Left ventricle myocardium superior (tissue), 1 donor: ENCODE measurements at regions not wholly inside any gene's neighbourhood (a gene's known extent, or its start where the extent isn't known, plus 50 kb on each side); places are given as distances from the start of the nearest gene placed in this dataset.
A peak's percentile ranks its signal among the peaks of the same experiment; 100 is the strongest.
"Not testable (repeated sequence)": the region's sequence is repeated elsewhere in the genome, so short reads cannot be mapped to it uniquely, and the experiment has no call there.

Experiments
- ATAC-seq: fragments of 200-7000 bp; cut with Tn5 transposase; one replicate; pipeline ENCODE4 v1.9.1; 2020; ENCODE audit warnings: mild to moderate bottlenecking, moderate library complexity
- DNase-seq: peaks from one replicate; pipeline ENCODE4 v3.0.0-alpha.2; 2020
- intact Hi-C: fragments of 100-400 bp; cut with micrococcal nuclease; formaldehyde crosslinking; loops from one replicate; pipeline ENCODE4 v1.11.0; 2022
- donor health status: DM: no; HTN: yes; CAD: no; lungs with severe emphysema.

DNA sequence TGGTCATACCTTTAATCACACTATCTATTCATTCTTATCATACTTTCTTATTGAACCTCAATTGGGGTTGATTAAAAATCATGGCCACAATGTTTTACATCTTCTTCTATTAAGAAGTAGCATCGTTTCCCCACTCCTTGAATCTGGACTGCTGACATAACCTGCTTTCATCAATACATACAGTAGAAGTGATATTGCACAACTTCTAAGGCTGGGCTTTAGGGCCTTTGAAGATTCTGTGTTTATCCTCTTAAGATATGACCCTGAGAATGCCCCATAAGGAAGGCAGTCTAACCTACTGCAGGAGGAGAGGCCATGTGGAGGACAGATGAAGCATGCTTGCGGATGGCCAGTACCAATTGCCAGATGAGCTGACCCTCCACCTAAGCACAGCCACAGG lies 1142.8 kb upstream of the SEL1L start:
- no peak for ATAC-seq
- DNase-seq, result no peak
- intact Hi-C loops, result no loop called here

DNA sequence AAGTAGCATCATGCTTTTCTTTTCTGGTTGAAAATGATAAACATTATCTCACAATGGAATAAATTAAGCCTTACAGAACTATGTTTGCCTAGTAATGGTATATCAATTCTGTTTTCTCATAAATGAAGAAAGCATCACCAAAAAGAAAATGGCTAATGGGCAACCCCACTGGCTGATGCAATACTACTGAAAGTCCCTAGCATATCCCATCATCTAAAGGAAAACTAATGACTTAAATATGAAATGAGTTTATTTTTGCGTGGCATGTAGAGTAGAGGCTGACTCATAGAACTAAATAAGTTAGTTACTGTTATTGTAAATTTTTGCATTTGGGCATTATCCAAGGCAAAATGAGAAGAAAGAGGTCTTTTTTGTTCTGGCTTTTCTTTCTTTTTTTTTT lies 1156.3 kb upstream of the SEL1L start:
- DNase-seq (no peak), ATAC-seq (no peak)
- intact Hi-C loops, result no loop called here

DNA sequence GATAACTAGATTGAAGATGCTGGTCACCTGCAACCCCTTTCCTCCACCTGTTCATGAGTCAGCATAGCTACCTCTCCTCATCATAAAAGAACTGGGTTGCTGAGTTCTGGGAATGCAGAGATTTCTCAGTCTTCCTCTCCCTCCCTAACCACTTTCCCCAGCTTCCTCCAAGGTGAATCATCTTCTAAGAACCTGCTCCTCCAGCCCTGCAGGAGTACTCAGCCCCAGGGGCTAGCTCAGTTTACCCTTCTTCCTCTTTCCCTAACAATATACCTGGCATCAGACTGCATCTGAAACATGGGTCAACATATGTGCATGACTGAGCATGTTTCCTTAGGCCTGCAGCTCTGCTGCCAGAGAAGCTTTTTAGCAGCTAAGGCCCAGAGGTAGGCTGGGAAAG lies 1157.5 kb upstream of the SEL1L start:
- DNase-seq, intact Hi-C loops, ATAC-seq: not testable (repeated sequence)

DNA sequence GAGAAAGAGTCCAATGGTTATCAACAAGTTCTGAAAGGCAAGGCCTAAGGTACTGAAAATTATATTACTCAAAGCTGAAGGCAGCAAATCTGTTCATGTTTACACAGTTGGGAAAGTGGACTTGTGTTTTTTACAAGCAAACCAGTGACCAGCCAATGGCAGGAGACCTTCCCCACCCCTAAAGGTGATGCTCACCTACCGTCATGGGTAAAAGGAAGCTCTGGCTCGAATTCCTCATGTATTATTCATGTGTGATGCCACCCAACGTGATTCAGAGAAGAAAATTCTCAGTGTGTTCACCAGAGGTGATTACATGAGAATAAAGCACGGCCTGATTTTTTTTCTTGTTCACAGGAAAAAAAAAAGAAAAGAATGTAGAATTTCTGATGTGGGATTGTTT lies 1161.2 kb upstream of the SEL1L start:
- intact Hi-C loops, result no loop called here
- DNase-seq, result no peak
- ATAC-seq, result no peak

DNA sequence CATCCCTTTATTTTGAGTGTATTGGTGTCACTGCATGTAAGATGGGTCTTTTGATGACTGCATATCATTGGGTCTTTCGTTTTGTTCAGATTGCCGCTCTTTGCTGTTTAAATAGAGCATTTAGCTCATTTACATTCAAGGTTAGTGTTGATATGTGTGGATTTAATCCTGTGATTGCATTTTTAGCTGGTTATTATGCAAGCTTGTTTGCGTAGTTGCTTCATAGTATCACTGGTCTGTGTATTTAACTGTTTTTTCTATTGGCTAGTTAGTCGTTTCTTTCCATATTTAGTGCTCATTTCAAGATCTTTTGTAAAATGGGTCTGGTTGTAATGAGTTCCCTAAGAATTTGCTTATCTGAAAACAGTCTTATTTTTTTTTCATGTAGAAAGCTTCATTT lies 1170.6 kb upstream of the SEL1L start:
- no peak for ATAC-seq
- no peak for DNase-seq
- intact Hi-C loops, result no loop called here

DNA sequence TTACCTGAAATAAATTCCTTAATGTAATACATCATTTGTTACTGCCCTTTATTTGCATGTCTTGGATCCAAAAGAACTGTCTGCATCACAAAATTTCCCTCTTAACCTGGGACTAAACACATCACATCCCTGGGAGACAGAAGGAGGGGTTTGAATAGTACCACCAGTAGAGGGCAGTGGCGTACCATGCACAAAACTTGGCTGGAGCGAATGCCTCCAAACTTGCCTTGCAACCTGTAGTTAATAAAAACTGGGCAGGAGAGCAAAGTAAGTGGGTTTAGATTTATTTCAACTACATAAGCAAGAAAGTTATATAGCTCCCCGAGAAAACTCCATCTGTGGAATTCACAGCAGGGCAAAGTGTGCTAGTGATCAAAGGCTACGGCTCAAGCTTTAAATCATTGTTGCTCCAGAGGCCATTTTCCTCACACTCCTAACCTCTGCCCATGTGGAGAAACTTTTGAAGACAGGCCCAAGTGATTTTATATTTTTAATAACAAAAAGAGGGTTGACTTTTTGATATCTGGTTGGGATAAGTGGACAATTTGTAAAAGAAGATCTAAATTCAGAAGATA lies 1176.7 kb upstream of the SEL1L start:
- DNase-seq (no peak), ATAC-seq (no peak)
- intact Hi-C loops, result no loop called here

DNA sequence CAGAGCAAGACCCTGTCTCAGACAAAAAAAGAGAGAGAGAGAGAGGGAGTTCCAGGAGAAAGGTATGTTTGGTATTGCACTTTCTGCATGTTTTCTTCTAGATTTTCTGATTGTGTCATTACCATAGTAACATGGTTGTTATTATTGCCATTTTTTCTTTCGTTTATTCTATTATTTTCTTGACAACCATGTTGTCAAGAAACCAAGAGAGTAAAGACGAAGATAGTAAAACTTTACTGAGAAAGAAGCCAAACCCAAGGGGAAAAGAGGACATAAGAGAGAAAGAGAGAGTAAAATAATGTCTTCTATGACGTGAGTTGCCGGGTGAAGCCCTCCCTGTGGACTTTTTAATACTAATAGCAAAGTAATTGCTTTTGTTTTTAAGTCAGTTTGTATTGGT lies 1186.0 kb upstream of the SEL1L start:
- intact Hi-C loops, result no loop called here
- ATAC-seq (no peak), DNase-seq (no peak)

DNA sequence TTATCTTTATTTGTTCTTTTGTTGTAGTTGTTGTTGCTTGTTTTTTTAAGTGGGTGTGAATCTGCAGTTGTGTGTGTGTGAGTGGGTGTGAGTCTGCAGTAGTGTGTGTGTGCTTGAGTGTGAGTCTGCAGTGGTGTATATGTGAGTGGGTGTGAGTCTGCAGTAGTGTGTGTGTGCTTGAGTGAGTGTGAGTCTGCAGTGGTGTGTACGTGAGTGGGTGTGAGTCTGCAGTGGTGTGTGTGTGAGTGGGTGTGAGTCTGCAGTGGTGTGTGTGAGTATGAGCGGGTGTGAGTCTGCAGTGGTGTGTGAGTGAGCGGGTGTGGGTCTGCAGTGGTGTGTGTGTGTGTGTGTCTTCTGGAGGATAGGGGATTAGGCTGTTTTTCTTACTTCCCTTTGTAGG lies 1186.8 kb upstream of the SEL1L start:
- no peak for ATAC-seq
- intact Hi-C loops, result no loop called here

DNA sequence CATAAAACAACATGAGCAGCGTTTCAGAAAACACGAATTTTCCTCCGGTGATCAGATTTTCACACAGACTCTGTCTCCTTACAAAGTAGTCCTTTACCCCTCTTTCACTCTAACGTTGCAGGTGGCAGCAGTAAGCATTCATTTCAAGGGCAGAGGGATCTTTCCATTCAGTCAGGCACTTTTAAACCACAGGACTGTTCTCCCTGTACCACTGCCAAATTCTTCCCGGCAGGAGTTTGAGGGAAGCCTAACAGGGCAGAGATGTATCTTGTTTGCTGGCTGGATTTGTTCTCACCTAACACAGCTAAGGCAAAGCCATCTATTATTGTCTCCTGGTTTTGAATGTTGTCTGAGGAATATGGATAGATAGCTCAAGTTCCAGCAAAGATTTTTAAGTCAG lies 1187.3 kb upstream of the SEL1L start:
- intact Hi-C loops, result no loop called here
- DNase-seq (no peak), ATAC-seq (peak; percentile 52)

More for the DNA sequence above, 1186.8 kb upstream of the SEL1L start:
- no peak for DNase-seq

DNA sequence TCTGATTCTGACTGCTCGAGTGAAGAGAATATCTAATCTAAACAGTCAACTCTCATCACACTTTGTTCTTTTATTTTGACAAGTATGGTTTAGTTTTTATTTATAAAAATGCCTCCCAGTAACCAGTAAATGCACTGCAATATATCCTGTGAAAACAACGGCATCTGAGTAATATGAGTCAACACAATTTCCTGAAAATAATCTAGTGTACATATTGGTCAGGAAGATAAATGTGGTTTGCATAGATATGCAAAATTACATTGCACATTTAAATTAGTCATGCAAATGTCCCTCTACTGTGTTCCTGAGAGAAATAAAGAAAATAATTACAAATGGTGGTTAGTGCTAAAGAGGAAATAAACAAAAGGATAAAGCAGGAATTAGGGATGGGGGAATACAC lies 1190.7 kb upstream of the SEL1L start:
- intact Hi-C loops, result no loop called here
- ATAC-seq, result no peak

DNA sequence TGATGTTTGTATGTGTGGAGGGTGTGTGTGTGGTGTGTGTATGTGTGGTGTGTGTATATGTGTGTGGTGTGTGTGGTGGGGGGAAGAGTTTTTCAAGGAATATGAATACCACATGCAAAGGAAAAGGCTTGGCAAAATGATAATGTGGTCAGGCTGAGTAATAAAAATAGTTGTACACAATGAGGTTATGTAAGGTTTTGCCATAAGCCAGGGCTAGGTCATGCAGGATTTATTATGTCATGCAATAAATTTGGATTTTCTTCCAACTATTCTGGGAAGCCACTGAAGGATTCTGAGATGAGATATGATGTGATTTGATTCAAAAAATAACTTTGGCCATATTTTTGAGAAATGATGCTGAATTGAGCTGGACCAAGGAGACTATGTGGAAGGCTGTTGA lies 1191.6 kb upstream of the SEL1L start:
- ATAC-seq (peak; percentile 38), DNase-seq (no peak)
- intact Hi-C loops, result no loop called here

More for the DNA sequence above, 1190.7 kb upstream of the SEL1L start:
- no peak for DNase-seq

DNA sequence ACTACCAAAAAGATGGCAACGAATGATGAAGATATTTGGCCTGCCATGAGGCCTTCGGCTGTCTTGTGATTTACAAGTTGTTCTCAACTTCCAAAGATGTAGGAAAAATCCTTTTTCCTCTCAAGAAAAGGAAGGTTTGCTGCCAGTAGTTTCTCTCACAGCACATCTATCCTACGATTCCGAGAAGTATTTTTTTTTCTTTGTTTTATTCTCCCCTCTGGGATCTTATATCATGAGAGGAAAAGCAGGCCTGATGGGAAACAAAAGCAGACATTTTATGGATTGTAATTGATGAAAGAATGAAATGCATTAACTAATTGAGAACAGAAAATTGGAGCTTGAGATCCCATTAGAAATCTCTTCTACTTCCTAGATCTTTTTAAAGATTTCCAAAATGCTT lies 1197.9 kb upstream of the SEL1L start:
- intact Hi-C loops, result no loop called here
- DNase-seq, result no peak
- ATAC-seq, result no peak

DNA sequence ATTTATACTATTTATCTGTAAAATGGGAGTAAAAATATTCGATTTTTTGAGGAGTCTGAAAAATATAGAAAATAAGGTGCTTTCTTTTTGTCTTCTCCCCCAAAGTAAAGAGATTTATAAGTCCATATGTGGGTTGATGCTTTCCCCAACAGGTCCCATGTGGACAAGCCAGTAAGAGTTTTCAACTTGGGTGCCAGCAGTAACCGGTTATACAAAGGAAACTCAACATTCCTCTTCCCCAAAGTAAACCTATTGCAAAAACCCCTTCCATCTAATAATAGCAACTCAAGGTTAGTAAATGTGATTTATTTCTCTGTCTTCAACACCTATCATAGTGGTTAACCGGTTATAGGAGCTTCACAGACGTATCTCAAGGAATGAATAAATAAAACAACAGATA lies 1206.9 kb upstream of the SEL1L start:
- ATAC-seq (no peak), DNase-seq (no peak)
- intact Hi-C loops, result no loop called here

DNA sequence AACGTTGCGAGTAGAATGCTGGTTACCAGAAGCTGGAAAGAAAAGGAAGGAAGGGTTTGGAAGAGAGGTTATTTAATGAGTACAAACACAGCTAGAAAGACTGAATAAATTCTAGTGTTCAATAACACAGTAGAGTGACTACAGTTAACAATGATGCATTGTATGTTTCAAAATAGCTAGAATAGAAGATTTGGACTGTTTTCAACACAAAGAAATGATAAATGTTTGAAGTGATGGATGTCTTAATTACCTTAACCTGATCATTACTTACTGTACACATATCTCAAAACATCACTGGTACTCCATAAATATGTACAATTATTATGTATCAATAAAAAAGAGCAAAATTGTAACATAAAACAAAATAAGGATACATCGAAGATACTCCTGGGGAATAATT lies 1221.8 kb upstream of the SEL1L start:
- no peak for ATAC-seq

DNA sequence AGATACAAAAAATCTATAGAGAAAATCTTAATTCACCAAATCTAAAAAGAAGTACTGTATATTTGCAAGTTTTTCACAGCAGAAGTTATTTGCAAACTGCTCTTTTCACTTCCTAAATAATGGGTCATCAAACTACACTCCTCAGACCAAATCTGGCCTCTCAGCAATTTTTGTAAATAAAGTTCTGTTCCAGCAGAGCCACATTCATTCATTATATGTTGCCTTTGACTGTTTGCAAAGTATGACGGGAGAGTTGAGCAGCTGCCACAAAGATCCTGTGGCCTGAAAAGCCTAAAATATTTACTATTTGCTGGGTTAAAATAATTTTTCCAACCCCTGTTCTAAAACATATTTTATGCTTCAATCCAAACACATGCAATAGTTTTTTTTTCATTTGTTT lies 1222.3 kb upstream of the SEL1L start:
- intact Hi-C loops, result no loop called here
- ATAC-seq (no peak), DNase-seq (no peak)

More for the DNA sequence above, 1221.8 kb upstream of the SEL1L start:
- no peak for DNase-seq
- intact Hi-C loops, result no loop called here

DNA sequence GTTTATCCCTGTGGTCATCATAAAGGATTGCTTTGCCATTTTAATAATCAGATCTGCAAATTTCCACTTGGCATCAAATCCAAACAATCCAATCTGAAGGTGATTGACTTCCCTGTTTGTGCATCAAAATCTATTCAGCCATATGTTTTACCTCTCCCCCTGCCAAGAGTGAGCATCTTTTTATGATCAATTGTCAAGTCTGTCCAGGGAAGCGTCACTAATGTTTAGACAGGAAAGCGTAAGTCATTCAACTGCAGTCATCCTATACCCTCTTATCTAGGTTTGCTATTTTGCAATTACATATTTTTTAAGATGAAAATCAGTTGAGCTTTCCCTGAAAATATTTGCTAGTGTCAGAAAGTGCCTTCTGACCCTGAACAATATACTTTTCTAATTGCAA lies 1224.1 kb upstream of the SEL1L start:
- intact Hi-C loops, result no loop called here
- DNase-seq (no peak), ATAC-seq (no peak)

DNA sequence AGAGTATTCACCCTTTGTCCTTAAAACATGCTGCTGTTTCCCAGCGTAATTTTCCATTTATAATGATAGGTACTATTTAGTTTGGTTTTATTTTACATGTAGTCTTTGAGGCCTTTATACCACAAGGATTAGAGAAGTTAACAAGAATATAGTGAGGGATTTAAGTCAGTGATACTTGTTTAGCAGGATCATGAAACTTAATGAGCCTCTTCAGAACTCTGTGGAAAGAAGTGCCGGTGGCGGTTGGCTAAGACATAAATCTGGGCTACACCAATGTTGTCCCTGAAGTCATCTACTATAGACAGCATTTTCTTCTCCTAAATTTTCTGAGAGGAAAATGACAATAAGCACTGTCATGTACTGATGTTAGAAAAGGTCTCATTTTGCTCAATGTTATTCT lies 1226.0 kb upstream of the SEL1L start:
- ATAC-seq, result no peak
- DNase-seq, result no peak
- intact Hi-C loops, result no loop called here

DNA sequence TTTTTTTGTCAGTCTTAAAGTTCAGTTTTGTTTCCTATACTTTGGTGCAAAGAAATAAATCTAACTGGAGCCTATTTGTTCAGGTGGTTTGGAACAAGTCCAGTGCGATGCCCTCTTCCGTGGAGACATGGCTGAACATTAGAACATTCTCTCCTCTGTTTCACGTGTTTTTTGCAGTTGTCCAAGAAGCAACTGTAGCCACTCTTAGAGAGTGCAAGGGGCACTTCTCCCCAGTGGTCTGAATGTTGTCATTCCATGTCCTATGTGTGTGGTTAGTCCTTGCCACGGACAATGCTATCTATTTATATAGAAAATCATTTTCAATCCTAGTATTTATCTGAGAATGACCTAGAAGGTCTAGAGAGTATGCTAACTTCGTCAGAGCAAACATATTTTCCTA lies 1232.5 kb upstream of the SEL1L start:
- intact Hi-C loops, result no loop called here
- DNase-seq, result no peak
- ATAC-seq, result no peak

DNA sequence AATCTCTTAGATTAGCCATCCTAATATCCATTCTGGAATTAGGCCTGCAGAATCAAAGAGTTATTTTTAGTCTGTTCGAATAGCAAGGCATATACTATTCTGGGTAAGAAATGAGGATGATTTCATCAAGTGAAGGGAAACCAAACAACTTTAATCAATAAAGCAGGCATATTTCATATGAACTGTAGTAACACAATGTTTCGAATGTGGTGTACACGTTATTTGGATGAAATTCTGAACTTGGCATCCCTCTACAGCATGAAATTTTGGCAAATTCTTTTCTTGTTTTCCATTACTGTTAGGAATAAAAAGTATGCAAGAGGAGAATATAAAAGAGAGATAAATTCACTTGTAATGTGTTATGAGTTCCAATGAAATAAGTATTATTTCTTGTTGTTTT lies 1233.3 kb upstream of the SEL1L start:
- no peak for ATAC-seq
- DNase-seq, result no peak
- intact Hi-C loops, result no loop called here

DNA sequence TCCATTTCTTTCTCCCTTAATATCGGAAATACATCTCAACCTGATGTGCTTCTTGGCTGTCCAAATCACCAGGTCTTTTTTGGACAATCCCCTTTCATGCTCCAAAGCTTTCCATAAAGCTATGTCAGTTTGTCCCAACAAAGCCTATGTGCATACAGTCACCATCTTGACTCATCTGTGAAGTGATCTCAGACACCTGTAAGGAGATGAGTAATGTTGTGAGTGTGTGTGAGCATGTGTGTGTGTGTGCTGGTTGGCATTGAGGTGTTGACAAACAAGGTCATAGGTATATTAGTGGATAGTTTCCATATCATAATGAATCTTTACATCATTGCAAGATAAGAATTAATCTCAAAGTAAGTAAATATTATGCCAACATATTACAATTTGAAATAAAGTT lies 1243.3 kb upstream of the SEL1L start:
- ATAC-seq, result no peak
- intact Hi-C loops, result no loop called here

DNA sequence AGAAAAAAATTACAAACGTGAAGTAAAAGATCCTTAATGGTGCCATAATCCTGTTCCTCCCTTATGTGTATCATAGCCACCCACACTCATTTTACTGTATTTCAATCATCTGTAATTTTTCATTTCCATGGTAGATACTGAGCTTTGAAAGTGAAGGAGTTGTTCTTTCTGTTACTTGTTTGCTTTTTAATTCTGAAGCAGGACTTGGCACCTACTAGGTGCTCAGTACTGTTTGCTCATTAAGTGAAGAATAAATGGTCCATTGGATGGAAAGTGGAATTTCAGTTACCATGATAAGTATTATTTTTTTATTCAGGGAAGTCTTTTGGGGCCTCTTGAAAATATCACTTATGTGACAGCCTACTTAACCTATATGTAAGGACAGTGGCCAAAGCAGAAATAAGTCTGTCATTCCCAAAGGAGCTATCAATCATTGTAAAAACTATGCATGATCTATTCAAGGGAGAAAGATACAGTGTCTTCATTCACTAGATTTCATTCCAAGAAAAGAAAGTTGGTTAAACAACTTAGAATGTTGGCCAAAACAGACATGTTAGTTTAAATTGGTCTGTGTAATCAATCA lies 1244.4 kb upstream of the SEL1L start:
- no peak for DNase-seq
- intact Hi-C loops, result no loop called here

More for the DNA sequence above, 1243.3 kb upstream of the SEL1L start:
- no peak for DNase-seq

DNA sequence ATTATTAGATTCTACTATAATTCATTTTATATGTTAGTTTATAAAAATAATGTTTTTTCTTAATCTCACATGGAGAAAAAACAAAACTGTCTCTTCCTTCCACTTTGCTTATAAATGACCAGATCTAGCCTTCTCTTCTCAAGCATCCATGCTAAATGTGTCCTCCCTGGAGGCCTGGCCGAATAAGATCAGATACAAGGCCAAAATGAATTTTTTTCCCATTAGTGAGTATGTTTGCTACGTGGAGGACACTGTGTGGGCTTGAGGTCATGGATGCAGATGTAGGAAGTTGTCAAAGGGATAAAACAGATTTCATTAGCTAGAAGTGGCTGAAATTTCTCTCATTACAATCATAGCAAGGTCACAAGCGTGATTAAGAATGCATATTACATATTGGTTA lies 1244.9 kb upstream of the SEL1L start:
- ATAC-seq (no peak), DNase-seq (no peak)
- intact Hi-C loops, result no loop called here

More for the DNA sequence above, 1244.4 kb upstream of the SEL1L start:
- ATAC-seq, result no peak
